Kidney (tissue), 13 donors: ENCODE measurements at regions not wholly inside any gene's neighbourhood (a gene's known extent, or its start where the extent isn't known, plus 50 kb on each side); places are given as distances from the start of the nearest gene placed in this dataset.

Experiments used
- DNase-seq, 5 donors: peaks; one replicate each; pipeline ENCODE4 v3.0.0-alpha.2; 2013 to 2020
- FAIRE-seq: peaks from 2 replicates; lab custom pipeline; 2012; peaks lifted over from hg19 to GRCh38; lab: Jason Lieb, UNC
- H3K27ac ChIP-seq, 2 donors: one replicate each; pipeline ENCODE4 v1.7.0; 2013; ENCODE audit warnings: low read depth in 2 of 2, low read length in 2 of 2, inconsistent platforms in 1 of 2
- H3K27me3 ChIP-seq: one replicate; pipeline ENCODE4 v1.7.1; 2013; ENCODE audit warnings: low read length, inconsistent platforms; ENCODE audit not compliant: control insufficient read depth, insufficient read depth
- H3K36me3 ChIP-seq, 3 donors: one replicate each; pipeline versions ENCODE4 v1.7.0 to v1.7.1; 2013; ENCODE audit warnings: low read length in 3 of 3, control low read depth in 1 of 3, inconsistent platforms in 1 of 3; ENCODE audit not compliant: insufficient read depth in 3 of 3, control insufficient read depth in 2 of 3
- H3K4me1 ChIP-seq, 3 donors: one replicate each; pipeline versions ENCODE4 v1.7.0 to v1.7.1; 2013; ENCODE audit warnings: low read length in 3 of 3, inconsistent platforms in 1 of 3, low read depth in 1 of 3; ENCODE audit not compliant: control insufficient read depth in 2 of 3, insufficient read depth in 2 of 3
- H3K4me3 ChIP-seq, 3 donors: one replicate each; pipeline versions ENCODE4 v1.7.0 to v1.8.1; 2013; ENCODE audit warnings: low read length in 3 of 3, control low read depth in 1 of 3, inconsistent platforms in 1 of 3
- H3K9ac ChIP-seq, 3 donors: one replicate each; pipeline versions ENCODE4 v1.7.0 to v1.7.1; 2013; ENCODE audit warnings: low read length in 3 of 3, control low read depth in 1 of 3, inconsistent platforms in 1 of 3
- H3K9me3 ChIP-seq, 3 donors: one replicate each; pipeline versions ENCODE4 v1.7.0 to v1.7.1; 2013; ENCODE audit warnings: low read length in 3 of 3, control low read depth in 1 of 3, inconsistent platforms in 1 of 3; ENCODE audit not compliant: control insufficient read depth in 2 of 3, insufficient read depth in 1 of 3
- CTCF ChIP-seq: IDR thresholded peaks from 3 replicates; pipeline ENCODE4 v1.5.1; 2012; ENCODE audit warnings: mild to moderate bottlenecking, moderate library complexity, borderline replicate concordance; ENCODE audit not compliant: insufficient read depth; ENCODE audit errors: extremely low read depth
- intact Hi-C: fragments of 100-400 bp; cut with DNase I; formaldehyde crosslinking; loops from one replicate; pipeline ENCODE4 v1.11.1; 2022
- donor health status: control.
- donor health status: control.
- donor health status: control.
- donor health status: control.
- donor health status: control.
- donor health status: DM: yes; HTN: yes; CAD: no.
- donor health status: Normal renal cell carcinoma (clear cell type).

- FAIRE-seq: no peak
- Histone ChIP-seq H3K9me3 (peaks cover 0 to 5% (median 0%) of the 10 kb centered on the region in 3 donors), H3K9ac (no peak overlapping the region), H3K36me3 (no peaks in the 10 kb centered on the region), H3K4me3 (no peak overlapping the region), H3K27ac (no peak overlapping the region), H3K27me3 (no peaks in the 10 kb centered on the region), H3K4me1 (no peaks in the 10 kb centered on the region)
- intact Hi-C loops: no loop called here
- no peak for TF ChIP-seq CTCF
- DNase-seq: no peak
Measured at GRCh38 chr3:153396581-153396980, 234.6 kb downstream of the RAP2B start.

GRCh38 chr3:153397794-153398193, 235.8 kb downstream of the RAP2B start:
- intact Hi-C loops: no loop called here

GRCh38 chr3:153399636-153400035, 237.6 kb downstream of the RAP2B start:
- FAIRE-seq: peak; percentile 77
- no peak overlapping the region for H3K27ac ChIP-seq
- no peak for DNase-seq
- TF ChIP-seq CTCF: no peak
- intact Hi-C loops: no loop called here
- no peaks in the 10 kb centered on the region for H3K4me1 ChIP-seq
- H3K27me3 ChIP-seq: no peaks in the 10 kb centered on the region
- no peak overlapping the region for H3K9ac ChIP-seq
- H3K4me3 ChIP-seq: no peak overlapping the region
- no peaks in the 10 kb centered on the region for H3K9me3 ChIP-seq
- H3K36me3 ChIP-seq: no peaks in the 10 kb centered on the region

More at GRCh38 chr3:153397794-153398193, 235.8 kb downstream of the RAP2B start:
- no peaks in the 10 kb centered on the region for H3K4me1 ChIP-seq
- no peak overlapping the region for H3K4me3 ChIP-seq
- H3K27me3 ChIP-seq: no peaks in the 10 kb centered on the region
- FAIRE-seq: no peak
- no peak for DNase-seq
- H3K36me3 ChIP-seq: no peaks in the 10 kb centered on the region
- H3K9ac ChIP-seq: no peak overlapping the region
- TF ChIP-seq CTCF: no peak
- no peak overlapping the region for H3K27ac ChIP-seq
- peaks cover 0 to 5% (median 0%) of the 10 kb centered on the region in 3 donors for H3K9me3 ChIP-seq

GRCh38 chr3:153400641-153401040, 238.6 kb downstream of the RAP2B start:
- Histone ChIP-seq H3K9ac (no peak overlapping the region), H3K36me3 (no peaks in the 10 kb centered on the region), H3K9me3 (no peaks in the 10 kb centered on the region), H3K4me1 (no peaks in the 10 kb centered on the region), H3K27ac (no peak overlapping the region), H3K27me3 (no peaks in the 10 kb centered on the region), H3K4me3 (no peak overlapping the region)
- no peak for FAIRE-seq
- no peak for DNase-seq
- TF ChIP-seq CTCF: no peak
- intact Hi-C loops: no loop called here
